HG02885 (cell line): ENCODE measurements at regions not wholly inside any gene's neighbourhood (a gene's known extent, or its start where the extent isn't known, plus 50 kb on each side); places are given as distances from the start of the nearest gene placed in this dataset.

Experiments used
- ATAC-seq: cut with Tn5 transposase; IDR thresholded peaks from one replicate; pipeline ENCODE4 v1.9.1; 2021; ENCODE audit warnings: mild to moderate bottlenecking; ENCODE audit not compliant: unreplicated experiment, poor library complexity

DNA sequence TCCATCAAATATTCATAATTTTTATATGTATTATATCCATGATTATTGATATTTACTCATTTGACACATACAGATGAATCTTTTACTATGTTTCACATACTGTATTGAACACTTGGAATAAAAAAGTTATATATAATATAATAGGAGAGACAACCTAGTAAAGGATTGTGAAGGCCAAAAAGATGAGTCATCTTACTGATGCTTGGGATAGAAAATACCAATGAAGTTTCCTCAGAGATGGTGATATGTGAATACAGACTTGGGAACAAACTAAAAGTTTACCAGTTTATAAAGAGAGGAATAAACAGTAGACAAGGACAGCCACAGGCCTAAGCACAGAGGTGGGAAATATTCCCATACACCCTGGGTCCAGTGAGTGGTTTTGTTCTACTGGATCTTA is 743.9 kb upstream of the FLRT2 start:
- no peak for ATAC-seq

GRCh38 chr14:84789012-84789411 is 740.9 kb upstream of the FLRT2 start:
- no peak for ATAC-seq

GRCh38 chr14:84792722-84793410 is 737.1 kb upstream of the FLRT2 start:
- no peak for ATAC-seq

DNA sequence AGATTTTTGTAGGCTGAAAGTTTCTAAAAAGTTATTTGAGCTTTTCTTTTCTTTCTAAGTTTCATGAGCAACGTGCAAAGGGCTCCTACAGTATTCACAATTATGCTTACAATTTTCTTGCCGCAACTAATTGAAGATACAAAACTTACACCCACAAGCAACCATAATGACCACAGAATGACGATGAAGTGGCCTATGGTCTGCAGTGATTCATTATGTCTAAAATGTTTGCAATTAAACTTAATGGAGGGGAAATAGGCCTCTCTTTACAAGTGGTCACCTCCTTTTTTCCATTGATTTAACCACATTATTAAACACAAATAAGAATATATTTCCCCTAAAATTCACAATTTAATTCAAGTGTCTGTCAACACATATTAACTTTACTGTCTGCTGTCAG is 732.6 kb upstream of the FLRT2 start:
- ATAC-seq = no peak

GRCh38 chr14:84804468-84804867 is 725.5 kb upstream of the FLRT2 start:
- no peak for ATAC-seq

DNA sequence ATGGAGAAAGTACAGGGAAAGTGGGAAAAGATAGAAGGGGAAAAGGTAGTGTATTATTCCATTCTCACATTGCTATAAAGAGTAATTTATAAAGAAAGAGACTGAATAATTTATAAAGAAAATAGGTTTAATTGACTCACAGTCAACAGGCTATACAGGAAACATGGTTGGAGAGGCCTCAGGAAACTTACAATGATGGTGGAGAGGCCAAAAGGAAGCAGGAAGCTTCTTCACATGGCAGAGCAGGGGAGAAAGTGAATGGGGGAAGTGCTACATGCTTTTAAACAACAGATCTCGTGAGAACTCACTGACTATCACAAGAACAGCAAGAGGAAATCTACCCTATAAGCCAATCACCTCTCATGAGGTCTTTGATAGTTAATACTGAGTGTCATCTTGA is 725.0 kb upstream of the FLRT2 start:
- ATAC-seq = no peak

DNA sequence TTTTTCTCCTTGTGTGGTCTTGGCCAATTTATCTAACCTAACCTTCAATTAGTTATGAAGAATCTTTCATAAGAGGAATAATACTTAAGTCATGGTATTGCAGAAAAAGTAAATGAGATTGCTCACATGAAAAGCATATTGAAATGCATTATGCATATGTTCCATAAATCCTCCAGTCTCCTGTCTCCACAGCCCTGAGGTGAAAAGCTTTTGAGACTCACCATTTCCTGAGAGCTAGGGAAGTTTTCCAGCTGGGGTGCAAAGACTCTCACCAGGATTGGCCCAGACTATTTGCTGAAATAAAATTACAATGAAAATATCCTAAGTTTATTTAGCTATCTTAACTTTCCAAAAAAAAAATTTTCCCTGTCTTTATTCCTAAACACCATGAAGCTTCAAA is 723.8 kb upstream of the FLRT2 start:
- ATAC-seq = no peak

DNA sequence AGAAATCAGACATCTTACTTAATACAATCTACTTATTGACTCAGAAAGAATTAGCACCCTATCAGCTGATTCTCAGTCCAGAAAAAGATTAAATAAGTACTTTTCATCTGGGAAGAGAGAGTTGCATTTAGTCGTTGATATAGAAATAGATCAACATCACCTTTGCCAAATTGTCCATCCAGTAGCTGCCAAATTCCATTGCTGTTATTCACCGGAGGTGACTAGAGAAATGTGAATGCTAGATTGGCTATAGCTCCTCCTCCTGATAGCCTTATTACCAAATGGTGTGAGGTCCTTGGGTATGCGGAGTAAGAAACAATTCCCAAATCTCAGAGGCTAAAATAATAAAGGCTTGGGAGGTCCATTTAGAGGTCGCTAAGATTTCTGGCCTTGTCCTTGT is 723.3 kb upstream of the FLRT2 start:
- no peak for ATAC-seq

- ATAC-seq = no peak
Measured at GRCh38 chr14:84807673-84808072, 722.3 kb upstream of the FLRT2 start.

DNA sequence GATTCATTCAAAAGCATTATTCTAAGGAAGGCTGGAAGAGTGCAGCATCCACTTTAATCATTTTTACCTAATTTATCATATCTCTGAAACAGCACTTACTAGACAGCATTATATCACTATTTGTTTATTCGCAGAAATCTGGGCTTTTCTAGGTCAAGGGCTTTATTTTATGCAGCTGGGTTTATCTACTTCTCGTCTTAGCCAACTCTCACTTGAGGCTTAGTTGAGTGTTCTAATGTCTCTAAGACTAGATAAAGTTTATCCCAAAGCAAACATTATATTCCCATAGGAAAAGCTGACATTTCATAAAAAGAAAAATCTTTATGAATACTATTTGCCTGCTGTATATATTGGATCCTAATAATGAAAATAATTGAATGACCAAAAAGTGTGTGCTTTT is 720.8 kb upstream of the FLRT2 start:
- no peak for ATAC-seq

DNA sequence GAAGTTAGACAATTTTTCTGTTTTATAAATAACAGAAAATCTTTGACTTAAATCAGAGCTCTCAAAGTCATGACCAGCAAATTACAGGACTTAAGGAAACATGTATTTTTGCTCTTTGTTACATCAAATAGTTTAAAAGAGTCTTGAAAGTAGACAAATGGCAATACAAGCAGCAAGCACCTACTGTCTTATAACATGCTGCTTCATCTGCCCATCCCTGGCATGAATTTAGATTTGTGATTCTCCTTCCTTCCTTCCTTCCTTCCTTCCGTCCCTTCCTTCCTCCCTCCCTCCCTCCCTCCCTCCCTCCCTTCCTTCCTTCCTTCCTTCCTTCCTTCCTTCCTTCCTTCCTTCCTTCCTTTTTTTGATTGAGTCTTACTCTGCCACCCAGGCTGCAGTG is 715.6 kb upstream of the FLRT2 start:
- no peak for ATAC-seq

DNA sequence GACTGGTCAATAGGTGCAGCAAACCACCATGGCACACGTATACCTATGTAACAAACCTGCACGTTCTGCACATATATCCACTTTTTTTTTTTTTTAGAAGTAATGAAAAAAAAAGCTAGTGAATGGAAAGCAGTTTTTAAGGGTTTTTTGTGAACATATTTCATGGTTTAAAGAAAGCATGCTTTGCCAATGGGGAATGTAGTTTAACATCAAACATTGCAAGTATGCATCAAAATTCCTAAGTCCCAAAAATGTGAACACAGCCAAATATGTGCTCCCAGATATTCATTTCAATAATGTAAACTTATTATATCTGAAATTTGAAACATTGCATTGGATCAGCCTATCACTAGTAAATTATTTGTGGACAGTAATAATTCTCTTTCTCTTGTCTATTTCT is 710.4 kb upstream of the FLRT2 start:
- no peak for ATAC-seq

DNA sequence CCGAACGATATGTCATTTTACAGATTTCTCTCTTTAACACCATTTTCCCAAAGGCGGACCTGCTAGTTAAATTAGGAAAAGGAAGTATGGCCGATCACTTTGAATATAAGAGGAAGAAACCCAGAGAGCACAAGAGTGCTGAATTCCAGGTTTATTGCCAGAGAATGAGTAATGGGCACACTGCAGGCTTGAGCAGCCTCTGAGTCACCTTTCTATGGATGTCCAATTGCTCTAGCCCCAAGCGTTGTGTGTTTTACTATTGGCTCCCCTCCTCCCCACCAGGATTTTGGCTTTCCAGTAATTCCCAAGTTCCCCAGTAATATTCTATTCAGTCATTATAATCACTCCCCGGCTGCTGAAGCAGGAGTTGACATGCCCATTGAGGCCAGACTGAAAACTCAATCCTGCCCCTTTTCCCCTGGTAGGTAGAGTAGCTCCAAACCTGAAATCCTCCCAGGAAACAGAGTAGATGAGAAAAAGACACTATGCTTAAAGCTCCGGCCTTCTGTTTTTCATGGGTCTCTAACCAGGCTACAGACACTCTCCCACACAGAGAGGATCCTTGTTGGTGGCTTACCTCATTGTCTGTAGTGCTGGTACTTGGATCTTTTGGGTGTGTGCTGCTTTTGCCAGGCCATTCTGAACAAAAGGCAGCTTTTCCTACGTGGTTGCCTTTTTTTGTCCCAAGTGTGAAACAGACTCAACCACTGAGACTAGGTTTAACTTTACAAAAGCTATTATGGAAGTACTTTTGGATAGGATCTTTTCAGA is 704.3 kb upstream of the FLRT2 start:
- ATAC-seq = no peak

- ATAC-seq = no peak
Measured at GRCh38 chr14:84826294-84826693, 703.6 kb upstream of the FLRT2 start.

- no peak for ATAC-seq
Measured at GRCh38 chr14:84850595-84850994, 679.3 kb upstream of the FLRT2 start.

GRCh38 chr14:84856751-84857534 is 673.0 kb upstream of the FLRT2 start:
- no peak for ATAC-seq

DNA sequence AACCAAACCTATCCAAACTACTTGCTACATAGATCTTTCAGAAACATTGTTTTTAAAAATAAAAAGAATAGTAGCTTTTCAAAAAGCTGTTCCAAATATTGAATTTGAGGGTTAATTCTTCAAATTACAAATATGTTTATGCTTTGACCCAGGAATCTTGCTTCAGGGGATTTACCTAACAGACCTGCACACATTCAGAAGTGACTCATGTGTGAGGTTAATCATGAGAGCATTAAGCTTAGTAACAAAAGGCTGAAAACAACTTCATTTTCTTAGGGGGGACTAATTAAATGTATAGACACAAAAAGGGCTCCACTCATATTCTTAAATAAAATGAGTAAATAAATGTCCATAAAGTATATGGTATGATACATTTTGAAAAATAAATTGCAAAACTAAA is 672.4 kb upstream of the FLRT2 start:
- no peak for ATAC-seq

DNA sequence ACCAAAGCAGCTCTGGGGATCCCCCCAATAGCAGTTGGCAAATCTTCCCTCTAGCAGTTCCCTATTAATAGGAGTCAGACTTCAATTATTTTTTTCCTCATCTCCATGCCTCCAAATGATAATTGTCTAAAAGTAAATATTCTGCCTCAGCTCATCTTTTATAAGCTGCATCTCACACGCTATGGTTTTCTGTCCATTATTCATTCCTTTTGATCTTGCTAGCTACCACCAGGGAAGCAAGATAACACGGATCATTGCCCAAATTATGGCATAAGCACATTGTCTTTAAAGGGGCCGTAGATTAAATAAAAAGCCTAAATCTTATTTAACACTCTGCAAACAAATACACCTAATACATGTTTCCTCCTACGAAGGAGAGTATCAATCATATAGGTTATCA is 670.8 kb upstream of the FLRT2 start:
- ATAC-seq = no peak

DNA sequence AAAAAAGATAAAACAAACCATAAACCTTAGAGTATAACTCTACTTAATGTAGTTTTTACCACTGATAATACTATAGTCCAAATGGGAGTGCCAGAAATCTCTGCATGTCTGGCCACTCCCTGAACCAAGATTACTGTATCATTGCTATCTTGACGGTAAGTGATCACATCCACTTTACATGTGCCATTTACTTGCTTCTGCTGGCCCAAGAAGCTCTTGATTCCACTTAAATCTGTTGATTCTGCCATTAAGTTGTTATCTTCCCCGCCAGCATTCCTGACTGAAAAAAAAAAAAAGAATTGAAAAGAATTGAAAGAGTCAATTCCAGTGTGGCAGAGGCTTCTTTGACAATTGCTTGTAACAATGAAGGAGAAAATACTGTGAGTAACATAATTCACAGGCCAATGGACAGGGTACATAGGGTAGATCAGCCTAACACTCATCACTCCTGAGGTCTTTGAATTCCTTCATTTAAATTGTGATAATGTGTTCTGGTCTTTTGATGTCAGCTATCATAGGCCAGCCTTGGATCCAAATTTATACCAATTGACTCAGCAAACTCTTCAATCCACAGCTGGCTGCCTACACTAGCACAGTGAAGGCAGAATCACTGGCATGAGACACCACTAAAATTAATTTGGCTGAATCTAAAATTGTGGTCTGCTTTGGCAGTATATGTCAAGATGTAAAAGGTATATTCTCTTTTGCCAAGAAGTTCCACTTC is 665.2 kb upstream of the FLRT2 start:
- no peak for ATAC-seq

GRCh38 chr14:84871734-84872133 is 658.2 kb upstream of the FLRT2 start:
- no peak for ATAC-seq

DNA sequence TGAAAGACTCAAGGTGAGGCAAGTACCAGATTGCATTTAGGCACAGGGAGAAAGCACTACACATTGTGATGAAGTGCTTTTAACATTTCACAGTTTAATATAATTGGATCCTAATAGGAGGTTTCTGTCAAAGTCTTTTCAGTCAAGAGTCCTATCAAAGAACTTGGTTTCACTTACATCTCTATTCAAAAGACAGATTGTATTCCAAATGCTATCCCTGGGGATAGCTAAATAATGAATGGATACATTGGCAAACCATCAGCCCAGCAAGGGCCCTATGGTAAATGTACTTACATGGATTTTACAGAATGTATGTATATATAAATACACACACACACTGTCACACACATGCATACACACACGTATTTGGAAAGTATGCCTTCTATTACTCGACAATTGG is 655.5 kb upstream of the FLRT2 start:
- no peak for ATAC-seq
